RWPE2 (cell line): ENCODE measurements at regions not wholly inside any gene's neighbourhood (a gene's known extent, or its start where the extent isn't known, plus 50 kb on each side); places are given as distances from the start of the nearest gene placed in this dataset.

Experiments used
- ATAC-seq: fragments of 200-7000 bp; cut with Tn5 transposase; 3 replicates; pipeline ENCODE4 v1.9.1; 2021; ENCODE audit warnings: low read depth
- DNase-seq: peaks from one replicate; pipeline ENCODE4 v3.0.0-alpha.2; 2020; ENCODE audit warnings: low spot score
- H3K27ac ChIP-seq: fragments of 450-650 bp; 2 replicates; pipeline ENCODE4 v1.5.1; 2017; ENCODE audit warnings: mild to moderate bottlenecking; ENCODE audit not compliant: poor library complexity, severe bottlenecking
- H3K27me3 ChIP-seq: fragments of 250-450 bp; sonication (Bioruptor Pico); 2 replicates; pipeline ENCODE4 v1.5.1; 2021; ENCODE audit warnings: mild to moderate bottlenecking, moderate library complexity; ENCODE audit not compliant: insufficient read depth, poor library complexity, severe bottlenecking
- H3K36me3 ChIP-seq: fragments of 250-450 bp; sonication (Bioruptor Pico); 2 replicates; pipeline ENCODE4 v1.5.1; 2020; ENCODE audit warnings: low read depth, mild to moderate bottlenecking, moderate library complexity
- H3K4me1 ChIP-seq: fragments of 250-450 bp; sonication (Bioruptor Pico); 2 replicates; pipeline ENCODE4 v1.5.1; 2021; ENCODE audit warnings: mild to moderate bottlenecking, moderate library complexity; ENCODE audit not compliant: insufficient read depth, poor library complexity, severe bottlenecking
- H3K4me3 ChIP-seq: fragments of 250-450 bp; sonication (Bioruptor Pico); 2 replicates; pipeline ENCODE4 v1.5.1; 2021; ENCODE audit warnings: mild to moderate bottlenecking, moderate library complexity; ENCODE audit not compliant: severe bottlenecking
- H3K9me3 ChIP-seq: fragments of 250-450 bp; sonication (Bioruptor Pico); 2 replicates; pipeline ENCODE4 v1.5.1; 2021; ENCODE audit warnings: mild to moderate bottlenecking, moderate library complexity; ENCODE audit not compliant: severe bottlenecking
- TF ChIP-seq, protein P1 (sequence below): fragments of 450-650 bp; IDR thresholded peaks from one replicate; pipeline ENCODE4 v1.5.1; 2017; ENCODE audit warnings: mild to moderate bottlenecking, moderate library complexity; ENCODE audit not compliant: poor library complexity, severe bottlenecking

DNA sequence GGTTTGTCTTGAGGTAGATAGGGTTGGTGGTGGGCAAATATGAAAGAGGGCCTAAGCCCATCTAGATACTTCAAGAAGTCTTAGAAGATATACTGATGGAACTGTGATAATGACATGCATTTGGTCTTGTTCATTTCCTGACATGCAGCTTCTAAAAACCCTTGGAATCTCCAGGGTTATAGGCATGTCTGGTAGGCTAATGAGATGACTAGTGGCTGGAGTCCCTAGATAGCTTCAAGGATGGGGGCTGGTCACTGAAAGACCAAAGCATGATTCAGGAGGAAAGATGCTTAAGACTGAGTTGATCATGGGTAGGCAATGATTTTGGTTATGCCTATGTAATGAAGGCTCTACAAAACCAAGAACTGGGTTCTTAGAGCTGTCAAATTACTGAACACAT lies 217.9 kb upstream of the MOCS1 start:
- TF ChIP-seq, protein P1, sequence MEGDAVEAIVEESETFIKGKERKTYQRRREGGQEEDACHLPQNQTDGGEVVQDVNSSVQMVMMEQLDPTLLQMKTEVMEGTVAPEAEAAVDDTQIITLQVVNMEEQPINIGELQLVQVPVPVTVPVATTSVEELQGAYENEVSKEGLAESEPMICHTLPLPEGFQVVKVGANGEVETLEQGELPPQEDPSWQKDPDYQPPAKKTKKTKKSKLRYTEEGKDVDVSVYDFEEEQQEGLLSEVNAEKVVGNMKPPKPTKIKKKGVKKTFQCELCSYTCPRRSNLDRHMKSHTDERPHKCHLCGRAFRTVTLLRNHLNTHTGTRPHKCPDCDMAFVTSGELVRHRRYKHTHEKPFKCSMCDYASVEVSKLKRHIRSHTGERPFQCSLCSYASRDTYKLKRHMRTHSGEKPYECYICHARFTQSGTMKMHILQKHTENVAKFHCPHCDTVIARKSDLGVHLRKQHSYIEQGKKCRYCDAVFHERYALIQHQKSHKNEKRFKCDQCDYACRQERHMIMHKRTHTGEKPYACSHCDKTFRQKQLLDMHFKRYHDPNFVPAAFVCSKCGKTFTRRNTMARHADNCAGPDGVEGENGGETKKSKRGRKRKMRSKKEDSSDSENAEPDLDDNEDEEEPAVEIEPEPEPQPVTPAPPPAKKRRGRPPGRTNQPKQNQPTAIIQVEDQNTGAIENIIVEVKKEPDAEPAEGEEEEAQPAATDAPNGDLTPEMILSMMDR = no peak
- no peak for ATAC-seq

DNA sequence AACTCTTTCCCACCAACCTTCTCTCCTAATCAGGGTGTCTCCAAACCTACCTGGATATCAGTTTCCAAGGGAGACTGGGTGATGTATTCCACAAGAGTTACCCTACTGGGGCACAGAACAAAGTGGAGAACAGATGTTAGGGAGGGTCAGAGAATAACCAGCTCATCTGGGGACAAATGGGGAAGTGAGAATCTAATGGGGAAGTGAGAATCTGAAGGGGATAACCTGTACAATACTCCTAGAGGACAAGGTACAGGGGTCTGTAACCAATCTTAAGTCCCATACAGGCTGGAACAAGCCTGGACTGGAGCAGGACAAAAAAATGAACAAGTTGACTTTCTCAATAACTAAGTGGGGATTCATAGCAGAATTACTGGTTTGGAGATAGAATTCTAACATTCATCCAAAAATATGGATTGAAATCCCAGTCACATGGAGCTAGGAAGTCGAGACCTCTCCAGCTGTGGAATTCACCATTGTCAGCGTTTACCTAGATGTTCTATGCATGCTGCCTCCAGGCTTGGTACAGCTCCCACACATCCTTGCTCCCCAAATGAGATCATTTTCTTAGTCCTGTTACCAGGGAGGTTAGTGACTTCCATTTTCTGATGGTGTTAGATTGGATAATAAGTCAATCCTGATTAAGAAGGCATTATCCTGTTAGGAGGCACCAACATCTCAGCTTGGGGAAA lies 214.8 kb upstream of the MOCS1 start:
- no peaks in the 10 kb centered on the region for H3K4me1 ChIP-seq
- H3K27ac ChIP-seq = no peak overlapping the region
- H3K36me3 ChIP-seq = no peaks in the 10 kb centered on the region
- H3K27me3 ChIP-seq = peaks cover 16% of the 10 kb centered on the region
- TF ChIP-seq, protein P1 = no peak
- no peak for DNase-seq
- ATAC-seq = no peak
- no peak overlapping the region for H3K4me3 ChIP-seq
- H3K9me3 ChIP-seq = no peaks in the 10 kb centered on the region

More for the DNA sequence above, 217.9 kb upstream of the MOCS1 start:
- Histone ChIP-seq H3K27ac (no peak overlapping the region), H3K4me1 (no peaks in the 10 kb centered on the region), H3K9me3 (no peaks in the 10 kb centered on the region), H3K27me3 (peaks cover 16% of the 10 kb centered on the region), H3K36me3 (no peaks in the 10 kb centered on the region), H3K4me3 (no peak overlapping the region)
- no peak for DNase-seq

GRCh38 chr6:40146902-40147301 lies 212.6 kb upstream of the MOCS1 start:
- no peaks in the 10 kb centered on the region for H3K36me3 ChIP-seq
- no peak for DNase-seq
- no peaks in the 10 kb centered on the region for H3K4me1 ChIP-seq
- H3K4me3 ChIP-seq = no peak overlapping the region
- TF ChIP-seq, protein P1 = no peak
- H3K27ac ChIP-seq = no peak overlapping the region
- no peak for ATAC-seq
- peaks cover 16% of the 10 kb centered on the region for H3K27me3 ChIP-seq
- no peaks in the 10 kb centered on the region for H3K9me3 ChIP-seq

GRCh38 chr6:40139447-40139846 lies 205.2 kb upstream of the MOCS1 start:
- H3K4me1 ChIP-seq = no peaks in the 10 kb centered on the region
- H3K27me3 ChIP-seq = no peaks in the 10 kb centered on the region
- DNase-seq (no peak), ATAC-seq (no peak)
- no peaks in the 10 kb centered on the region for H3K9me3 ChIP-seq
- no peak overlapping the region for H3K4me3 ChIP-seq
- TF ChIP-seq, protein P1 = no peak
- no peaks in the 10 kb centered on the region for H3K36me3 ChIP-seq
- no peak overlapping the region for H3K27ac ChIP-seq

DNA sequence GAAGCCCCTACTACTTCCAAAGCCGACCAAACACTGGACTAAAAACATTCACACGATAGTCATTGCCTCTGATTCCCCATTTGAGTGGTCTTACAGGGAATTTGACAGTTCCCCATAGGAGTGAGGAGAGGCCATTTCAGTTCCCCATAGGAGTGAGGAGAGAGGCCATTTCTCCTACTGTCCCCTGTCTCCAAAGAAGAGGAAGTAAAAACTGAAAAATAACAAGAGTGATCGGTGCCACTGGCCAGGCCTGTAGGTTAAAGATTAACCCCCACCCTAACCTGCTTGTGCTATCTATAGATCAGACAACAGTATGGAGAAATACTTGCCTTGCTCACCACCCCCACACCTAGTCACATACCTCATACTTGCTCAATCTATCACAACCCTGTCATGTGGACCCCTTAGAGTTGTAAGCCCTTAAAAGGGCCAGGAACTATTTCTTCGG lies 204.0 kb upstream of the MOCS1 start:
- Histone ChIP-seq H3K27ac (no peak overlapping the region), H3K4me1 (no peaks in the 10 kb centered on the region), H3K9me3 (no peaks in the 10 kb centered on the region), H3K27me3 (no peaks in the 10 kb centered on the region), H3K36me3 (no peaks in the 10 kb centered on the region), H3K4me3 (no peak overlapping the region)
- ATAC-seq = no peak
- no peak for DNase-seq
- TF ChIP-seq, protein P1 = no peak
